GM23338 (cell line): ENCODE measurements at regions not wholly inside any gene's neighbourhood (a gene's known extent, or its start where the extent isn't known, plus 50 kb on each side); places are given as distances from the start of the nearest gene placed in this dataset.

Source experiments
- ATAC-seq: fragments of 200-7000 bp; cut with Tn5 transposase; 3 replicates; pipeline ENCODE4 v1.9.1; 2020
- DNase-seq: peaks from one replicate; pipeline ENCODE4 v3.0.0-alpha.2; 2015; ENCODE audit warnings: low spot score
- H2AFZ ChIP-seq: fragments of 200-600 bp; sonication (generic); 2 replicates; pipeline ENCODE4 v1.8.0; 2016; ENCODE audit warnings: antibody characterized with exemption, mild to moderate bottlenecking, moderate library complexity
- H3F3A ChIP-seq: fragments of 200-600 bp; sonication (generic); replicated peaks from 2 replicates; pipeline ENCODE4 v1.8.0; 2017; ENCODE audit warnings: antibody characterized with exemption, mixed run types, low read depth
- H3K27ac ChIP-seq: fragments of 200-600 bp; sonication (generic); 2 replicates; pipeline ENCODE4 v1.6.1; 2016; ENCODE audit warnings: low read depth
- H3K27me3 ChIP-seq: fragments of 200-600 bp; sonication (generic); 2 replicates; pipeline ENCODE4 v1.8.0; 2016; ENCODE audit warnings: mild to moderate bottlenecking, mixed run types, moderate library complexity; ENCODE audit not compliant: insufficient read depth
- H3K36me3 ChIP-seq: fragments of 200-600 bp; sonication (generic); 2 replicates; pipeline ENCODE4 v1.8.0; 2016; ENCODE audit warnings: mild to moderate bottlenecking; ENCODE audit not compliant: insufficient read depth
- H3K4me1 ChIP-seq: fragments of 200-600 bp; sonication (generic); 2 replicates; pipeline ENCODE4 v1.8.0; 2016; ENCODE audit warnings: mild to moderate bottlenecking, moderate library complexity; ENCODE audit not compliant: insufficient read depth
- H3K4me2 ChIP-seq: fragments of 200-600 bp; sonication (generic); 2 replicates; pipeline ENCODE4 v1.7.1; 2017; ENCODE audit warnings: mixed run types
- H3K4me3 ChIP-seq: fragments of 200-600 bp; sonication (generic); 2 replicates; pipeline ENCODE4 v1.6.1; 2016; ENCODE audit warnings: mixed run types
- H3K79me2 ChIP-seq: fragments of 200-600 bp; sonication (generic); replicated peaks from 2 replicates; pipeline ENCODE4 v1.8.0; 2017; ENCODE audit warnings: mild to moderate bottlenecking; ENCODE audit not compliant: insufficient read depth
- H3K9me2 ChIP-seq: fragments of 200-600 bp; sonication (generic); 2 replicates; pipeline ENCODE4 v1.8.0; 2017; ENCODE audit not compliant: insufficient read depth
- H4K20me1 ChIP-seq: fragments of 200-600 bp; sonication (generic); replicated peaks from 2 replicates; pipeline ENCODE4 v1.8.0; 2017; ENCODE audit warnings: mild to moderate bottlenecking; ENCODE audit not compliant: insufficient read depth
- H3K27ac Mint-ChIP-seq: 2 replicates; pipeline ENCODE4 v1.8.0; 2020; ENCODE audit warnings: inconsistent platforms, mild to moderate bottlenecking, moderate library complexity, mixed read lengths
- H3K27me3 Mint-ChIP-seq: 3 replicates; pipeline ENCODE4 v1.8.0; 2022; ENCODE audit warnings: low read depth, mild to moderate bottlenecking, moderate library complexity, mixed read lengths, inconsistent platforms; ENCODE audit not compliant: insufficient read depth, poor library complexity
- H3K36me3 Mint-ChIP-seq: 3 replicates; pipeline ENCODE4 v1.8.0; 2021; ENCODE audit warnings: low read depth, mild to moderate bottlenecking, inconsistent platforms, moderate library complexity, mixed read lengths
- H3K4me1 Mint-ChIP-seq: 3 replicates; pipeline ENCODE4 v1.8.0; 2020; ENCODE audit warnings: mild to moderate bottlenecking, inconsistent platforms, mixed read lengths
- H3K4me3 Mint-ChIP-seq: 3 replicates; pipeline ENCODE4 v1.8.0; 2021; ENCODE audit warnings: moderate library complexity, mild to moderate bottlenecking, inconsistent platforms, mixed read lengths
- H3K9me3 Mint-ChIP-seq: 3 replicates; pipeline ENCODE4 v1.8.0; 2020; ENCODE audit warnings: moderate library complexity, mild to moderate bottlenecking, inconsistent platforms, mixed read lengths
- CREB1 ChIP-seq: fragments of 250-450 bp; sonication (Bioruptor Pico); IDR thresholded peaks from 2 replicates; pipeline ENCODE4 v1.5.0; 2020; ENCODE audit warnings: low read depth, mild to moderate bottlenecking, moderate library complexity
- EZH2 ChIP-seq: fragments of 200-600 bp; sonication (generic); IDR thresholded peaks from one replicate; pipeline ENCODE4 v1.8.0; 2017; ENCODE audit warnings: antibody characterized with exemption, mild to moderate bottlenecking, low read depth; ENCODE audit not compliant: unreplicated experiment
- EZH2phosphoT487 ChIP-seq: fragments of 200-600 bp; sonication (generic); IDR thresholded peaks from one replicate; pipeline ENCODE4 v1.8.1; 2018; ENCODE audit warnings: antibody characterized with exemption; ENCODE audit not compliant: unreplicated experiment
- JUNB ChIP-seq: IDR thresholded peaks from one replicate; pipeline ENCODE4 v1.6.1; 2016; ENCODE audit warnings: antibody characterized with exemption; ENCODE audit not compliant: unreplicated experiment
- NANOG ChIP-seq: IDR thresholded peaks from 2 replicates; pipeline ENCODE4 v1.6.1; 2016; ENCODE audit warnings: antibody characterized with exemption, borderline replicate concordance
- POLR2AphosphoS5 ChIP-seq: IDR thresholded peaks from 2 replicates; pipeline ENCODE4 v1.6.1; 2016; ENCODE audit warnings: antibody characterized with exemption, low read depth
- STAT1 ChIP-seq: IDR thresholded peaks from one replicate; pipeline ENCODE4 v1.6.1; 2016; ENCODE audit warnings: antibody characterized with exemption; ENCODE audit not compliant: unreplicated experiment
- ZNF114 ChIP-seq: fragments of 250-450 bp; sonication (Bioruptor Pico); IDR thresholded peaks from 2 replicates; pipeline ENCODE4 v1.5.0; 2020; ENCODE audit warnings: mild to moderate bottlenecking, moderate library complexity
- ZNF331 ChIP-seq: fragments of 250-450 bp; sonication (Bioruptor Pico); IDR thresholded peaks from 2 replicates; pipeline ENCODE4 v1.5.0; 2020; ENCODE audit warnings: low read depth, mild to moderate bottlenecking, moderate library complexity
- TF ChIP-seq, protein P1 (sequence below): fragments of 250-450 bp; sonication (Bioruptor Pico); IDR thresholded peaks from 2 replicates; pipeline ENCODE4 v1.5.0; 2020; ENCODE audit warnings: mild to moderate bottlenecking, moderate library complexity
- TF ChIP-seq, protein P2 (sequence below): IDR thresholded peaks from one replicate; pipeline ENCODE4 v1.6.1; 2018; ENCODE audit warnings: antibody characterized with exemption; ENCODE audit not compliant: unreplicated experiment
- TF ChIP-seq, protein P3 (sequence below): IDR thresholded peaks from 2 replicates; pipeline ENCODE4 v1.6.1; 2016; ENCODE audit warnings: antibody characterized with exemption
- TF ChIP-seq, protein P4 (sequence below), 2 experiments: fragments of 200-600 bp in 1 of 2; sonication (generic) in 1 of 2; conservative IDR thresholded peaks; 2 replicates each; pipeline versions ENCODE4 v1.5.1 to v1.6.1; 2016 to 2017; ENCODE audit warnings: antibody characterized with exemption in 2 of 2, low read depth in 2 of 2, mild to moderate bottlenecking in 2 of 2, moderate library complexity in 1 of 2

DNA sequence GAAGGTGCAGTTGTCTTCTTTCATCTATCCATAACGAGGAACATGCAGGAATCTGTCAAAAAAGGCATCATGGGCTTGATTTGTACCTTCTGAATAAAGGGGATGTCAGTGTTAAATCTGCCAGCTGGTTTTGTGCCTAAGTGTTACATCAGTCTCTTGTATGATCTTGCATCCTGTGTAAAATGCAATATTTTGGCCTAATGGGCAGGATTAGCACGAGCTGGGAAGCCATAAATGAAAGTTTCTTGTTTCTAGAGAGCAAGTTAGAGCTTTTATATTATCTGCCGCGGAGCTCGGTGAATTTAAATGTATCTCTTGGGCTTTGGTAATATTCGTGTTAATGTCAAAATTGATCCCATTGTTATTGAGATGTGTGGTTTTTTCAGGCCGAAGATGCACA lies 526.1 kb upstream of the WWC1 start:
- Histone ChIP-seq H3K27ac (no peak overlapping the region; the same call in 1 of the 2 replicates), H3K9me2 (peaks cover 12% of the 10 kb centered on the region), H3K4me2 (peak overlapping the region; percentile 46; the same call in 1 of the 2 replicates), H3K4me1 (peaks cover 29% of the 10 kb centered on the region), H2AFZ (no peak overlapping the region), H3K36me3 (no peaks in the 10 kb centered on the region), H4K20me1 (no peaks in the 10 kb centered on the region), H3K27me3 (no peaks in the 10 kb centered on the region), H3K79me2 (no peaks in the 10 kb centered on the region), H3K4me3 (no peak overlapping the region), H3F3A (no peaks in the 10 kb centered on the region)
- no peak overlapping the region for H3K4me3 Mint-ChIP-seq
- H3K4me1 Mint-ChIP-seq = peaks cover 34% of the 10 kb centered on the region
- H3K36me3 Mint-ChIP-seq = no peaks in the 10 kb centered on the region
- no peaks in the 10 kb centered on the region for H3K27me3 Mint-ChIP-seq
- no peak overlapping the region for H3K27ac Mint-ChIP-seq
- H3K9me3 Mint-ChIP-seq = no peaks in the 10 kb centered on the region
- DNase-seq (no peak), ATAC-seq (no peak)
- TF ChIP-seq ZNF331 (CRISPR knock-in tag) (no peak), EZH2phosphoT487 (no peak), NANOG (no peak), ZNF114 (CRISPR knock-in tag) (no peak), POLR2AphosphoS5 (no peak), EZH2 (no peak), CREB1 (CRISPR knock-in tag) (no peak), JUNB (no peak), STAT1 (no peak)
- TF ChIP-seq, protein P1, sequence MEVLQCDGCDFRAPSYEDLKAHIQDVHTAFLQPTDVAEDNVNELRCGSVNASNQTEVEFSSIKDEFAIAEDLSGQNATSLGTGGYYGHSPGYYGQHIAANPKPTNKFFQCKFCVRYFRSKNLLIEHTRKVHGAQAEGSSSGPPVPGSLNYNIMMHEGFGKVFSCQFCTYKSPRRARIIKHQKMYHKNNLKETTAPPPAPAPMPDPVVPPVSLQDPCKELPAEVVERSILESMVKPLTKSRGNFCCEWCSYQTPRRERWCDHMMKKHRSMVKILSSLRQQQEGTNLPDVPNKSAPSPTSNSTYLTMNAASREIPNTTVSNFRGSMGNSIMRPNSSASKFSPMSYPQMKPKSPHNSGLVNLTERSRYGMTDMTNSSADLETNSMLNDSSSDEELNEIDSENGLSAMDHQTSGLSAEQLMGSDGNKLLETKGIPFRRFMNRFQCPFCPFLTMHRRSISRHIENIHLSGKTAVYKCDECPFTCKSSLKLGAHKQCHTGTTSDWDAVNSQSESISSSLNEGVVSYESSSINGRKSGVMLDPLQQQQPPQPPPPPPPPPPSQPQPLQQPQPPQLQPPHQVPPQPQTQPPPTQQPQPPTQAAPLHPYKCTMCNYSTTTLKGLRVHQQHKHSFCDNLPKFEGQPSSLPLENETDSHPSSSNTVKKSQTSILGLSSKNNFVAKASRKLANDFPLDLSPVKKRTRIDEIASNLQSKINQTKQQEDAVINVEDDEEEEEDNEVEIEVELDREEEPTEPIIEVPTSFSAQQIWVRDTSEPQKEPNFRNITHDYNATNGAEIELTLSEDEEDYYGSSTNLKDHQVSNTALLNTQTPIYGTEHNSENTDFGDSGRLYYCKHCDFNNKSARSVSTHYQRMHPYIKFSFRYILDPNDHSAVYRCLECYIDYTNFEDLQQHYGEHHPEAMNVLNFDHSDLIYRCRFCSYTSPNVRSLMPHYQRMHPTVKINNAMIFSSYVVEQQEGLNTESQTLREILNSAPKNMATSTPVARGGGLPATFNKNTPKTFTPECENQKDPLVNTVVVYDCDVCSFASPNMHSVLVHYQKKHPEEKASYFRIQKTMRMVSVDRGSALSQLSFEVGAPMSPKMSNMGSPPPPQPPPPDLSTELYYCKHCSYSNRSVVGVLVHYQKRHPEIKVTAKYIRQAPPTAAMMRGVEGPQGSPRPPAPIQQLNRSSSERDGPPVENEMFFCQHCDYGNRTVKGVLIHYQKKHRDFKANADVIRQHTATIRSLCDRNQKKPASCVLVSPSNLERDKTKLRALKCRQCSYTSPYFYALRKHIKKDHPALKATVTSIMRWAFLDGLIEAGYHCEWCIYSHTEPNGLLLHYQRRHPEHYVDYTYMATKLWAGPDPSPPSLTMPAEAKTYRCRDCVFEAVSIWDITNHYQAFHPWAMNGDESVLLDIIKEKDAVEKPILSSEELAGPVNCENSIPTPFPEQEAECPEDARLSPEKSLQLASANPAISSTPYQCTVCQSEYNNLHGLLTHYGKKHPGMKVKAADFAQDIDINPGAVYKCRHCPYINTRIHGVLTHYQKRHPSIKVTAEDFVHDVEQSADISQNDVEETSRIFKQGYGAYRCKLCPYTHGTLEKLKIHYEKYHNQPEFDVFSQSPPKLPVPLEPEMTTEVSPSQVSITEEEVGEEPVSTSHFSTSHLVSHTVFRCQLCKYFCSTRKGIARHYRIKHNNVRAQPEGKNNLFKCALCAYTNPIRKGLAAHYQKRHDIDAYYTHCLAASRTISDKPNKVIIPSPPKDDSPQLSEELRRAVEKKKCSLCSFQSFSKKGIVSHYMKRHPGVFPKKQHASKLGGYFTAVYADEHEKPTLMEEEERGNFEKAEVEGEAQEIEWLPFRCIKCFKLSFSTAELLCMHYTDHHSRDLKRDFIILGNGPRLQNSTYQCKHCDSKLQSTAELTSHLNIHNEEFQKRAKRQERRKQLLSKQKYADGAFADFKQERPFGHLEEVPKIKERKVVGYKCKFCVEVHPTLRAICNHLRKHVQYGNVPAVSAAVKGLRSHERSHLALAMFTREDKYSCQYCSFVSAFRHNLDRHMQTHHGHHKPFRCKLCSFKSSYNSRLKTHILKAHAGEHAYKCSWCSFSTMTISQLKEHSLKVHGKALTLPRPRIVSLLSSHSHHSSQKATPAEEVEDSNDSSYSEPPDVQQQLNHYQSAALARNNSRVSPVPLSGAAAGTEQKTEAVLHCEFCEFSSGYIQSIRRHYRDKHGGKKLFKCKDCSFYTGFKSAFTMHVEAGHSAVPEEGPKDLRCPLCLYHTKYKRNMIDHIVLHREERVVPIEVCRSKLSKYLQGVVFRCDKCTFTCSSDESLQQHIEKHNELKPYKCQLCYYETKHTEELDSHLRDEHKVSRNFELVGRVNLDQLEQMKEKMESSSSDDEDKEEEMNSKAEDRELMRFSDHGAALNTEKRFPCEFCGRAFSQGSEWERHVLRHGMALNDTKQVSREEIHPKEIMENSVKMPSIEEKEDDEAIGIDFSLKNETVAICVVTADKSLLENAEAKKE = no peak
- TF ChIP-seq, protein P2, sequence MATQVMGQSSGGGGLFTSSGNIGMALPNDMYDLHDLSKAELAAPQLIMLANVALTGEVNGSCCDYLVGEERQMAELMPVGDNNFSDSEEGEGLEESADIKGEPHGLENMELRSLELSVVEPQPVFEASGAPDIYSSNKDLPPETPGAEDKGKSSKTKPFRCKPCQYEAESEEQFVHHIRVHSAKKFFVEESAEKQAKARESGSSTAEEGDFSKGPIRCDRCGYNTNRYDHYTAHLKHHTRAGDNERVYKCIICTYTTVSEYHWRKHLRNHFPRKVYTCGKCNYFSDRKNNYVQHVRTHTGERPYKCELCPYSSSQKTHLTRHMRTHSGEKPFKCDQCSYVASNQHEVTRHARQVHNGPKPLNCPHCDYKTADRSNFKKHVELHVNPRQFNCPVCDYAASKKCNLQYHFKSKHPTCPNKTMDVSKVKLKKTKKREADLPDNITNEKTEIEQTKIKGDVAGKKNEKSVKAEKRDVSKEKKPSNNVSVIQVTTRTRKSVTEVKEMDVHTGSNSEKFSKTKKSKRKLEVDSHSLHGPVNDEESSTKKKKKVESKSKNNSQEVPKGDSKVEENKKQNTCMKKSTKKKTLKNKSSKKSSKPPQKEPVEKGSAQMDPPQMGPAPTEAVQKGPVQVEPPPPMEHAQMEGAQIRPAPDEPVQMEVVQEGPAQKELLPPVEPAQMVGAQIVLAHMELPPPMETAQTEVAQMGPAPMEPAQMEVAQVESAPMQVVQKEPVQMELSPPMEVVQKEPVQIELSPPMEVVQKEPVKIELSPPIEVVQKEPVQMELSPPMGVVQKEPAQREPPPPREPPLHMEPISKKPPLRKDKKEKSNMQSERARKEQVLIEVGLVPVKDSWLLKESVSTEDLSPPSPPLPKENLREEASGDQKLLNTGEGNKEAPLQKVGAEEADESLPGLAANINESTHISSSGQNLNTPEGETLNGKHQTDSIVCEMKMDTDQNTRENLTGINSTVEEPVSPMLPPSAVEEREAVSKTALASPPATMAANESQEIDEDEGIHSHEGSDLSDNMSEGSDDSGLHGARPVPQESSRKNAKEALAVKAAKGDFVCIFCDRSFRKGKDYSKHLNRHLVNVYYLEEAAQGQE = no peak
- TF ChIP-seq, protein P3, sequence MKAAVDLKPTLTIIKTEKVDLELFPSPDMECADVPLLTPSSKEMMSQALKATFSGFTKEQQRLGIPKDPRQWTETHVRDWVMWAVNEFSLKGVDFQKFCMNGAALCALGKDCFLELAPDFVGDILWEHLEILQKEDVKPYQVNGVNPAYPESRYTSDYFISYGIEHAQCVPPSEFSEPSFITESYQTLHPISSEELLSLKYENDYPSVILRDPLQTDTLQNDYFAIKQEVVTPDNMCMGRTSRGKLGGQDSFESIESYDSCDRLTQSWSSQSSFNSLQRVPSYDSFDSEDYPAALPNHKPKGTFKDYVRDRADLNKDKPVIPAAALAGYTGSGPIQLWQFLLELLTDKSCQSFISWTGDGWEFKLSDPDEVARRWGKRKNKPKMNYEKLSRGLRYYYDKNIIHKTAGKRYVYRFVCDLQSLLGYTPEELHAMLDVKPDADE = no peak
- TF ChIP-seq, protein P4, sequence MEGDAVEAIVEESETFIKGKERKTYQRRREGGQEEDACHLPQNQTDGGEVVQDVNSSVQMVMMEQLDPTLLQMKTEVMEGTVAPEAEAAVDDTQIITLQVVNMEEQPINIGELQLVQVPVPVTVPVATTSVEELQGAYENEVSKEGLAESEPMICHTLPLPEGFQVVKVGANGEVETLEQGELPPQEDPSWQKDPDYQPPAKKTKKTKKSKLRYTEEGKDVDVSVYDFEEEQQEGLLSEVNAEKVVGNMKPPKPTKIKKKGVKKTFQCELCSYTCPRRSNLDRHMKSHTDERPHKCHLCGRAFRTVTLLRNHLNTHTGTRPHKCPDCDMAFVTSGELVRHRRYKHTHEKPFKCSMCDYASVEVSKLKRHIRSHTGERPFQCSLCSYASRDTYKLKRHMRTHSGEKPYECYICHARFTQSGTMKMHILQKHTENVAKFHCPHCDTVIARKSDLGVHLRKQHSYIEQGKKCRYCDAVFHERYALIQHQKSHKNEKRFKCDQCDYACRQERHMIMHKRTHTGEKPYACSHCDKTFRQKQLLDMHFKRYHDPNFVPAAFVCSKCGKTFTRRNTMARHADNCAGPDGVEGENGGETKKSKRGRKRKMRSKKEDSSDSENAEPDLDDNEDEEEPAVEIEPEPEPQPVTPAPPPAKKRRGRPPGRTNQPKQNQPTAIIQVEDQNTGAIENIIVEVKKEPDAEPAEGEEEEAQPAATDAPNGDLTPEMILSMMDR (conservative IDR thresholded peaks at IDR 0.05; ENCODE audit: low read depth in 2 of 2) = no peak
